Fibroblast of skin of back (primary cell): ENCODE measurements at regions not wholly inside any gene's neighbourhood (a gene's known extent, or its start where the extent isn't known, plus 50 kb on each side); places are given as distances from the start of the nearest gene placed in this dataset.
"Not testable (repeated sequence)": the region's sequence is repeated elsewhere in the genome, so short reads cannot be mapped to it uniquely, and the experiment has no call there.

Experiments
- DNase-seq: peaks from one replicate; pipeline ENCODE4 v3.0.0-alpha.2; 2013

GRCh38 chr6:130716466-130716865 is 110.7 kb upstream of the SMLR1 start:
- DNase-seq: no peak

GRCh38 chr6:130717657-130718056 is 109.5 kb upstream of the SMLR1 start:
- no peak for DNase-seq

GRCh38 chr6:130720076-130720715 is 107.0 kb upstream of the SMLR1 start:
- no peak for DNase-seq

- DNase-seq: peak; percentile 8
These were observed 103.1 kb upstream of the SMLR1 start for GRCh38 chr6:130724089-130724488.

GRCh38 chr6:130725551-130725950 is 101.7 kb upstream of the SMLR1 start:
- DNase-seq: no peak

GRCh38 chr6:130728064-130728463 is 99.1 kb upstream of the SMLR1 start:
- not testable (repeated sequence) for DNase-seq

- no peak for DNase-seq
These were observed 96.6 kb upstream of the SMLR1 start for GRCh38 chr6:130730600-130730999.

GRCh38 chr6:130734161-130734560 is 93.0 kb upstream of the SMLR1 start:
- DNase-seq: no peak

GRCh38 chr6:130740308-130740707 is 86.9 kb upstream of the SMLR1 start:
- no peak for DNase-seq

- peak; percentile 54 for DNase-seq
These were observed 85.0 kb upstream of the SMLR1 start for GRCh38 chr6:130742131-130742681.

- no peak for DNase-seq
These were observed 84.0 kb upstream of the SMLR1 start for GRCh38 chr6:130743175-130743574.

GRCh38 chr6:130744576-130745366 is 82.4 kb upstream of the SMLR1 start:
- no peak for DNase-seq

GRCh38 chr6:130748041-130748440 is 79.2 kb upstream of the SMLR1 start:
- no peak for DNase-seq

- DNase-seq: no peak
These were observed 77.8 kb upstream of the SMLR1 start for GRCh38 chr6:130749402-130749801.

- DNase-seq: no peak
These were observed 74.9 kb upstream of the SMLR1 start for GRCh38 chr6:130752267-130752666.

GRCh38 chr6:130754786-130755367 is 72.3 kb upstream of the SMLR1 start:
- no peak for DNase-seq

GRCh38 chr6:130755368-130756034 is 71.7 kb upstream of the SMLR1 start:
- DNase-seq: no peak

GRCh38 chr6:130756824-130757223 is 70.4 kb upstream of the SMLR1 start:
- no peak for DNase-seq

GRCh38 chr6:130758813-130759212 is 68.4 kb upstream of the SMLR1 start:
- DNase-seq: no peak

- DNase-seq: peak; percentile 52
These were observed 67.2 kb upstream of the SMLR1 start for GRCh38 chr6:130760006-130760405.

GRCh38 chr6:130761286-130761685 is 65.9 kb upstream of the SMLR1 start:
- DNase-seq: no peak

- no peak for DNase-seq
These were observed 62.0 kb upstream of the SMLR1 start for GRCh38 chr6:130765181-130765727.
